Astrocyte (in vitro differentiated cells and primary cell): ENCODE measurements at regions not wholly inside any gene's neighbourhood (a gene's known extent, or its start where the extent isn't known, plus 50 kb on each side); places are given as distances from the start of the nearest gene placed in this dataset.

Experiments used
- DNase-seq: peaks from one replicate; pipeline ENCODE4 v3.0.0-alpha.2; 2010; ENCODE audit warnings: low read depth
- FAIRE-seq: peaks from 2 replicates; lab custom pipeline; 2011; peaks lifted over from hg19 to GRCh38; lab: Jason Lieb, UNC
- H2AFZ ChIP-seq: 2 replicates; pipeline ENCODE4 v1.6.0; 2012; ENCODE audit warnings: low read depth, low read length, inconsistent platforms
- H3K27ac ChIP-seq: 2 replicates; pipeline ENCODE4 v1.5.1; 2011; ENCODE audit warnings: low read depth, low read length, inconsistent platforms
- H3K27me3 ChIP-seq: 2 replicates; pipeline ENCODE4 v1.6.0; 2011; ENCODE audit warnings: low read length, inconsistent platforms; ENCODE audit not compliant: insufficient read depth
- H3K36me3 ChIP-seq: 2 replicates; pipeline ENCODE4 v1.5.1; 2011; ENCODE audit warnings: low read length, inconsistent platforms; ENCODE audit not compliant: insufficient read depth
- H3K4me1 ChIP-seq: 2 replicates; pipeline ENCODE4 v1.5.1; 2011; ENCODE audit warnings: low read length, inconsistent platforms; ENCODE audit not compliant: insufficient read depth
- H3K4me2 ChIP-seq: 2 replicates; pipeline ENCODE4 v1.6.0; 2012; ENCODE audit warnings: low read length, inconsistent platforms
- H3K4me3 ChIP-seq: 2 replicates; pipeline ENCODE4 v1.5.1; 2011; ENCODE audit warnings: low read depth, mild to moderate bottlenecking, low read length, inconsistent platforms; ENCODE audit not compliant: insufficient read depth
- H3K79me2 ChIP-seq: 2 replicates; pipeline ENCODE4 v1.6.0; 2012; ENCODE audit warnings: mild to moderate bottlenecking, low read length, inconsistent platforms; ENCODE audit not compliant: insufficient read depth
- H3K9ac ChIP-seq: 2 replicates; pipeline ENCODE4 v1.6.0; 2012; ENCODE audit warnings: mild to moderate bottlenecking, low read length, inconsistent platforms
- H3K9me3 ChIP-seq: 2 replicates; pipeline ENCODE4 v1.5.1; 2012; ENCODE audit warnings: low read depth, mild to moderate bottlenecking, low read length, inconsistent platforms; ENCODE audit not compliant: insufficient read depth
- H4K20me1 ChIP-seq: 2 replicates; pipeline ENCODE4 v1.6.0; 2012; ENCODE audit warnings: low read length, inconsistent platforms; ENCODE audit not compliant: insufficient read depth
- H3K27ac Mint-ChIP-seq: one replicate; pipeline ENCODE4 v1.8.0; 2021; ENCODE audit warnings: mild to moderate bottlenecking, mixed read lengths; ENCODE audit not compliant: unreplicated experiment
- H3K27me3 Mint-ChIP-seq: one replicate; pipeline ENCODE4 v1.8.0; 2021; ENCODE audit warnings: low read depth, mixed read lengths; ENCODE audit not compliant: unreplicated experiment
- H3K36me3 Mint-ChIP-seq: one replicate; pipeline ENCODE4 v1.8.0; 2021; ENCODE audit warnings: low read depth, mixed read lengths; ENCODE audit not compliant: unreplicated experiment
- H3K4me1 Mint-ChIP-seq: one replicate; pipeline ENCODE4 v1.8.0; 2021; ENCODE audit warnings: low read depth, mixed read lengths; ENCODE audit not compliant: unreplicated experiment
- H3K4me3 Mint-ChIP-seq: one replicate; pipeline ENCODE4 v1.8.0; 2021; ENCODE audit warnings: mild to moderate bottlenecking, moderate library complexity, mixed read lengths; ENCODE audit not compliant: unreplicated experiment
- H3K9me3 Mint-ChIP-seq: one replicate; pipeline ENCODE4 v1.8.0; 2021; ENCODE audit warnings: mild to moderate bottlenecking, mixed read lengths; ENCODE audit not compliant: unreplicated experiment
- CTCF ChIP-seq: IDR thresholded peaks from 2 replicates; pipeline ENCODE4 v1.5.1; 2011; ENCODE audit warnings: low read depth, mild to moderate bottlenecking, inconsistent platforms, low read length, moderate library complexity; ENCODE audit not compliant: insufficient read depth
- EZH2 ChIP-seq: IDR thresholded peaks from 2 replicates; pipeline ENCODE4 v1.6.1; 2012; ENCODE audit warnings: mild to moderate bottlenecking, low read length, inconsistent platforms; ENCODE audit not compliant: insufficient read depth

GRCh38 chr20:52037370-52037769 is 154.2 kb downstream of the ZFP64 start:
- Mint-ChIP-seq H3K4me1 (no peaks in the 10 kb centered on the region), H3K27me3 (no peaks in the 10 kb centered on the region), H3K36me3 (no peaks in the 10 kb centered on the region), H3K4me3 (no peak overlapping the region), H3K27ac (no peak overlapping the region), H3K9me3 (no peaks in the 10 kb centered on the region)
- no peak for FAIRE-seq
- Histone ChIP-seq H3K27me3 (no peaks in the 10 kb centered on the region), H4K20me1 (no peaks in the 10 kb centered on the region), H3K4me2 (no peak overlapping the region), H3K9me3 (no peaks in the 10 kb centered on the region), H3K4me3 (no peak overlapping the region), H3K9ac (no peak overlapping the region), H3K4me1 (peaks cover under 1% of the 10 kb centered on the region), H3K36me3 (no peaks in the 10 kb centered on the region), H3K79me2 (no peaks in the 10 kb centered on the region), H2AFZ (no peak overlapping the region), H3K27ac (no peak overlapping the region)
- no peak for DNase-seq
- TF ChIP-seq CTCF, result no peak
- TF ChIP-seq EZH2, result no peak

GRCh38 chr20:52035977-52036376 is 155.6 kb downstream of the ZFP64 start:
- no peaks in the 10 kb centered on the region for H3K27me3 Mint-ChIP-seq

More at GRCh38 chr20:52035977-52036376, 155.6 kb downstream of the ZFP64 start:
- H3K9ac ChIP-seq, result no peak overlapping the region
- no peak overlapping the region for H3K27ac ChIP-seq
- no peak for DNase-seq
- no peak overlapping the region for H3K4me2 ChIP-seq
- H3K36me3 Mint-ChIP-seq, result no peaks in the 10 kb centered on the region
- H2AFZ ChIP-seq, result no peak overlapping the region
- H3K4me3 ChIP-seq, result no peak overlapping the region
- no peaks in the 10 kb centered on the region for H3K9me3 Mint-ChIP-seq
- H3K36me3 ChIP-seq, result no peaks in the 10 kb centered on the region
- H3K9me3 ChIP-seq, result no peaks in the 10 kb centered on the region
- no peak for FAIRE-seq
- H3K4me1 Mint-ChIP-seq, result peaks cover 11% of the 10 kb centered on the region
- no peak overlapping the region for H3K27ac Mint-ChIP-seq
- no peak overlapping the region for H3K4me3 Mint-ChIP-seq
- TF ChIP-seq EZH2 (no peak), CTCF (no peak)
- H3K4me1 ChIP-seq, result peaks cover 15% of the 10 kb centered on the region
- no peaks in the 10 kb centered on the region for H4K20me1 ChIP-seq
- no peaks in the 10 kb centered on the region for H3K27me3 ChIP-seq
- H3K79me2 ChIP-seq, result no peaks in the 10 kb centered on the region
